BE2C (cell line): ENCODE measurements at regions not wholly inside any gene's neighbourhood (a gene's known extent, or its start where the extent isn't known, plus 50 kb on each side); places are given as distances from the start of the nearest gene placed in this dataset.

ENCODE experiments used
- DNase-seq: peaks from one replicate; pipeline ENCODE4 v3.0.0-alpha.2; 2020
- H3K27me3 ChIP-seq: fragments of 250-450 bp; sonication (Bioruptor Pico); 2 replicates; pipeline ENCODE4 v1.5.1; 2020; ENCODE audit warnings: mild to moderate bottlenecking
- H3K36me3 ChIP-seq: fragments of 250-450 bp; sonication (Bioruptor Pico); 2 replicates; pipeline ENCODE4 v1.5.1; 2020; ENCODE audit warnings: mild to moderate bottlenecking
- H3K4me1 ChIP-seq: fragments of 250-450 bp; sonication (Bioruptor Pico); 2 replicates; pipeline ENCODE4 v1.5.1; 2020
- H3K4me3 ChIP-seq: 2 replicates; pipeline ENCODE4 v1.5.1; 2011; ENCODE audit warnings: low read depth, low read length
- H3K9me3 ChIP-seq: fragments of 250-450 bp; sonication (Bioruptor Pico); 2 replicates; pipeline ENCODE4 v1.5.1; 2020
- CTCF ChIP-seq: IDR thresholded peaks from 2 replicates; pipeline ENCODE4 v1.5.1; 2012; ENCODE audit warnings: mild to moderate bottlenecking, low read depth, low read length

DNA sequence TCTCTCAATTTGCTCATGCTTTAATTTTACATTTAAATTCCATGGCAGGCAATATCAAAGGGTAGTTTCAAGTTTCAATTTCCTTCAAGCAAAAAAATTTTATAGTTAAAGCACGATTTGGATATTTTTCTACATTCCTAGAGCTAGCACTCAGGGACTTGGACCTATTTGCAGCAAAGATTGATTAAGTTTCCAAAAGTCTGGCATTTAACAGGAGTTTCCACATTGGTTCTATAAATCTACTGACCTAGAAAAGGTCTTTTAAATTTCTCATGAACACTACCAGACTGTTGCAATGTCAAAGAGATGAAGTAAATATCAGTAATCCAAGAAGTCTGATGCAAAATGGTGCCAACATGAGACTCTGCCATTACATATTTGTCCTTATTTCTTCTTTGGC, 253.7 kb upstream of the LINC00305 start:
- H3K36me3 ChIP-seq = no peaks in the 10 kb centered on the region
- H3K4me3 ChIP-seq = no peak overlapping the region
- no peaks in the 10 kb centered on the region for H3K27me3 ChIP-seq
- DNase-seq = no peak
- no peaks in the 10 kb centered on the region for H3K9me3 ChIP-seq
- H3K4me1 ChIP-seq = no peaks in the 10 kb centered on the region
- TF ChIP-seq CTCF = no peak

DNA sequence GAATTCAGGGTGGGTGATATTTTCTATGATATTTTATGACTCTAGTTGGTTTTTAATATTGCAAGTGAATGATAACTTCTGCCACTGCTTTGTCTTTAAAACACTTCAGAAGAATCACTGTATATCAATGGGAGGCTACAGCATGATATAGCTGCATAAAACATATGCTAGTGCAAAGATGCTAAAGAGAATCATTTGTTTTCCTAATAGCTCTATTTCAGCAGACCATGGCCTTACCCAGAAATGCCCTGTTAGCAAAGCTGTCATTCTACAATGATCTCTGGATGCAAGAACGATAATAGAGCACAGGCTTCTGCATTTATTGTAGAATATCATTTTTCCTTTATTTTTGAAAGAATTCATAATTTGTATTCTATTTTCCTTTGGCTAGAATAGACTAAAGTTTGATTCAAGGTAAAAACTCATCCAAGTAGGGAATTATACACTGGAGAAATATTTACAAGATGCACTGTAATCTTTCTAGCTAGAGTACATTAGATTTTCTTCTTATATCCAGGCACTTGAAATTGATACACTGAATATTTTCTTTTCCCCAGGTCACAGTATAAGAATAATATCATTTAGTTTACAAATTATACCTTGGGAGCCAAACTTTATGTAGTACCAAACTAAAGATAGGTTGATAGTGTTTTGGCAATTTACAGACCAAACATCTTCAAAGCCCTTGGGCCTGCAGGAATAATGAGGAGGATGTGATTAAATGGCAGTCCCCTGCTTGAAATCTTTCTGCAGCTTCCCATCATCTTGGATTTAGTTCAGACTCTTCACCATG, 252.6 kb upstream of the LINC00305 start:
- Histone ChIP-seq H3K4me3 (no peak overlapping the region), H3K4me1 (no peaks in the 10 kb centered on the region), H3K27me3 (no peaks in the 10 kb centered on the region), H3K9me3 (no peaks in the 10 kb centered on the region), H3K36me3 (no peaks in the 10 kb centered on the region)
- no peak for TF ChIP-seq CTCF
- no peak for DNase-seq

GRCh38 chr18:64399566-64399965, 250.7 kb upstream of the LINC00305 start:
- no peak for TF ChIP-seq CTCF
- no peaks in the 10 kb centered on the region for H3K27me3 ChIP-seq
- no peak for DNase-seq
- H3K9me3 ChIP-seq = no peaks in the 10 kb centered on the region
- no peak overlapping the region for H3K4me3 ChIP-seq
- H3K4me1 ChIP-seq = no peaks in the 10 kb centered on the region
- no peaks in the 10 kb centered on the region for H3K36me3 ChIP-seq

DNA sequence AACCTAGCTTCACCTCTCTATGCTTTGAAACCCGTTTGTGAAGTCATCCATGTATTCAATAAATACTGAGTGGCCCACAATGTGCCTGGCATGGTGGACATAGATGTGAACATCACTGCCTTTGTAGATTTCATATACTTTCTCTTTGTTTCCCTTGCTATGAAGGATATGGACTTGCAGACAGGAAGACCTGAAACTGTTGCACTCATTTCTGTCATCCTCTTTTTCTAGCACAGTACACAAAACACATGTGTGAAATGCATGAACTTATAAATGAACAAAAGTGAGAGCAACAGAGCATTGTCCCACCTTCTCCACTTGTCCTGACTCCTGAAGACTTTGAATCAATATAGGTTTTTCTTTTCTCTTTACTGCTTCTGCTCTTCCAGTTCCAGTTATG, 249.4 kb upstream of the LINC00305 start:
- Histone ChIP-seq H3K4me3 (no peak overlapping the region), H3K36me3 (no peaks in the 10 kb centered on the region), H3K4me1 (no peaks in the 10 kb centered on the region), H3K27me3 (no peaks in the 10 kb centered on the region), H3K9me3 (no peaks in the 10 kb centered on the region)
- no peak for DNase-seq
- TF ChIP-seq CTCF = no peak

- H3K27me3 ChIP-seq = no peaks in the 10 kb centered on the region
- no peaks in the 10 kb centered on the region for H3K36me3 ChIP-seq
- H3K4me1 ChIP-seq = no peaks in the 10 kb centered on the region
- H3K4me3 ChIP-seq = no peak overlapping the region
- DNase-seq = no peak
- no peak for TF ChIP-seq CTCF
- H3K9me3 ChIP-seq = no peaks in the 10 kb centered on the region
These were observed 243.3 kb upstream of the LINC00305 start for GRCh38 chr18:64392202-64392601.

GRCh38 chr18:64384101-64384500, 235.2 kb upstream of the LINC00305 start:
- H3K4me3 ChIP-seq = no peak overlapping the region
- TF ChIP-seq CTCF = no peak

More at GRCh38 chr18:64384101-64384500, 235.2 kb upstream of the LINC00305 start:
- H3K9me3 ChIP-seq = no peaks in the 10 kb centered on the region
- no peaks in the 10 kb centered on the region for H3K4me1 ChIP-seq
- no peaks in the 10 kb centered on the region for H3K36me3 ChIP-seq
- DNase-seq = no peak
- no peaks in the 10 kb centered on the region for H3K27me3 ChIP-seq
